Dermis blood vessel endothelial cell (primary cell): ENCODE measurements at regions not wholly inside any gene's neighbourhood (a gene's known extent, or its start where the extent isn't known, plus 50 kb on each side); places are given as distances from the start of the nearest gene placed in this dataset.
"Not testable (repeated sequence)": the region's sequence is repeated elsewhere in the genome, so short reads cannot be mapped to it uniquely, and the experiment has no call there.

Source experiments
- DNase-seq: peaks from one replicate; pipeline ENCODE4 v3.0.0; 2010

DNA sequence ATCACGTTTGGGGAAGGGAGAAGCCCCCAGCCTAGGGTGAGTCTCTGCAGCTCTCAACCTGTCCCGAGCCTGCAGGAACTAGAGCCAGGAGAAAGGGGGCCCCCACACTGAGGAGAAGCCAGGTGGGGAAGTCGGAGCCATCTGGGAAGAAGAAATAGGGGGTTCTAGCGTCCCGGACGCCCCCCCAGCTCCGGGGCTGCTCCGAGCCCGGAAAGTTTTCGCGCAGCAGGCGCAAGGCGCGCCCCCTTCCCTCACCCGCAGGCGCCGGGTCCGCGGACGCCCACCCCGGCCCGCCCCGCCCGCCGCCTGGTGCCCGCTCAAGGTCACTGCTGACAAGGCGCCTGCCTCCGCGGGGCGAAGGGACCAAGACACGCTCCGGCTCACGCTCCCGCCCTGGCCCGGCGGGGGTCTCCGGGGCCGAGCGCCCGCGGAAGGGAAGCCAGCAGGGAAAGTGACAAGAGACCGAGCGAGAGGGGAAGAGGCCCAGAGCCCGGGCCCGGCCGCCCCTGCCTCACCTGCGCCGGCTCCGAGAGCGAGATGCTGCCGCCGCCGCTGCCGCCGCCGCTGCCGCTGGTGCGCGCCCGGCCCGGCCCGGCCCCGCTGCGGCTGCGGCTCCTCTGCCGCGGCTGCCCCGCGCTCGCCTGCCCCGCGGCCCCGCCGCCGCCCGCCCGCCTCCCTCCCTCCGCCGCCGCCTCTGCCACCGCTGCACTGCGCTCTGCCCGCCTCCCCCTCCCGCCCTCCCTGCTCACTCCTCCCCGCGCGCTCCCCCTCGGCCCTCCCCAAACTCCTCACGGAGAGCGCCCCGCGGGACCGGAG, 108.4 kb upstream of the SLC6A11 start:
- no peak for DNase-seq

- no peak for DNase-seq
Measured at GRCh38 chr3:10708216-10708893, 107.7 kb upstream of the SLC6A11 start.

DNA sequence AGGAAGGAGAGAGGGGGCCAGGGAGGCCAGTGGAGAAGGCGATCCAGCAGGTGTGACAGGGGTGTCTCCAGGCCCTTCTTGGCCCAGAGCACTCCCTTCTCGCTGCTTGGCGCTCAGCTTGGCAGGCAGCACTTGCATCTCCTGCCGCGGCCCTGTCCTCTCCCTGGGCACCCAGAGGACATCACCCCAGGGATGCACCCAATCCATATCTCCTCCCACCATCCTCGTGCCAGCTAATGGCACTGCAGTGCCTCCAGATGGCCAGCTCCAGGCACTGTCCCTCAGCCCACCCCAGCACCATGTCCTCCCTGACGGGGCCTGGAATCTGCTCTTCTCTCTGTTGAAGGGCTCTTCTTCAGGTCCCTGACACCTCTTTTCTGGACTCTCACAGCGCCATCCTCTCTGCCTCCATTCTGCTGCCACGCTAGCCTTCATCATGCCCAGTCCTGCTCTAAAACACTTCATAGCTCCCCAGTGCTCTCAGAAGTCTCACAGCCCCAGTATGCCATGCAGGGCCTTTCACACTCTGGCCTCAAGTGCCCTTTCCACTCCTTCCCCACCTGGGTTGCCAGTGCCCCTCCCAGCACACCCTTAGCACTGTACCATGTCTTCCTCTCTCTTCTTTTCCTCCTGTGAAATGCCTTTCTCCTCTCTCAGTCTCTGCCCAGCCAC, 106.8 kb upstream of the SLC6A11 start:
- DNase-seq, result no peak

DNA sequence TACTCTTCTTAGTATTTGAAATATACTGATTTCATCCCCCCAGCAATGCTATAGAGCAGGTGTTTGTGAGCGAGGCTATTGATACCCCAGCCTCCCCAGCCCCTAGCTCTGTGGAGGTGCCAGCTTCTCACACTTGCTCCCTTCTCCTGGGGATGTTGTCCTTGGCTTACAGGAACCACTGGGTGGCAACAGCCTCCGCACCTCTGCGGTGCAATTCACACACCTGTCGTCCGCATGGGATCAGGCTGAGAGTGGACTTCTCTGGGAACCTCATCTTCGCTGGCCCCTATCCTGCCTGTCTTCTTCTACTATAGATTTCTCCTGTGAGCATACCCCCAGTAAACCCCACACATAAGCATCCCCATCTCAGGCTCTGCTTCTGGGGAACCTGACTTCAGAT, 103.9 kb upstream of the SLC6A11 start:
- DNase-seq, result no peak

- no peak for DNase-seq
Measured at GRCh38 chr3:10713656-10714055, 102.4 kb upstream of the SLC6A11 start.

DNA sequence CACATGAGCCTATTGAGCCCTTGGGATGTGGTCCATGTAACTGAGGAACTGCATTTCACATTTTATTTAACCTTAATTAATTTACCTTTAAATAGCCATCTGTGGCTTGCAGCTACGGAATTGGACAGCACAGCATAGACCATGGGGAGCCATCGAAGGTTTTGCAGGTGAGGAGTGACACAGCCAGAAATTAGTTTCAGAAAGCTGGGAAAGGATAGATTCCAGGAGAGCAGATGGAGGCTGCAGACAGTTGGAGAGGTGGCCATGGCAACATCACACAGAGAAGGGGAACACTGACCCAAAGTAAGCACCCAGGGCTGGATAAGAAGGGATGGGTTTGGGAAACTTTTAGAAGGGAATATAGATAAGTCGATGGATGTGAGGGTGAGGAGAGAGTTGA, 100.1 kb upstream of the SLC6A11 start:
- DNase-seq, result no peak

GRCh38 chr3:10716964-10717363, 99.1 kb upstream of the SLC6A11 start:
- DNase-seq, result no peak

GRCh38 chr3:10717756-10718155, 98.3 kb upstream of the SLC6A11 start:
- no peak for DNase-seq

- DNase-seq, result no peak
Measured at GRCh38 chr3:10721101-10721500, 94.9 kb upstream of the SLC6A11 start.

GRCh38 chr3:10722911-10723310, 93.1 kb upstream of the SLC6A11 start:
- no peak for DNase-seq

DNA sequence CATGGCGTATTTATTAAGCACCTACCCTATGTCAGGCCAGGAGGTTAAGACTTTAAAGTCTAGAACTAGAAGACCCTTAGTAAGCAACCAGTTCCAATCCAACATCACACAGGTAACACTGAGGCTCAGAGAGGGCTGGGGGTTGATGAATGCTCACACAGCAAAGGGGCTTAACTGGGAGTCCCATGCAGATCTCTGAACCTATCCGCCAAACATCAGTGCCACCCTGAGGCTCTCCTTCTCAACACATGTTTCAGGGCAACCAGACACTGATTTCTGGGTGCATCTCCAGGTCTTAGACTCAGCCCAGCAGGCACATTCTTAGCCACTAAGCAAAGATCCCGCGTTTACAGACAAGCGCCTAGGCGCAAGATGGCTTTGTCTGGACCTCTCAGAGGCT, 92.0 kb upstream of the SLC6A11 start:
- DNase-seq, result no peak

GRCh38 chr3:10725067-10725466, 91.0 kb upstream of the SLC6A11 start:
- DNase-seq, result no peak

DNA sequence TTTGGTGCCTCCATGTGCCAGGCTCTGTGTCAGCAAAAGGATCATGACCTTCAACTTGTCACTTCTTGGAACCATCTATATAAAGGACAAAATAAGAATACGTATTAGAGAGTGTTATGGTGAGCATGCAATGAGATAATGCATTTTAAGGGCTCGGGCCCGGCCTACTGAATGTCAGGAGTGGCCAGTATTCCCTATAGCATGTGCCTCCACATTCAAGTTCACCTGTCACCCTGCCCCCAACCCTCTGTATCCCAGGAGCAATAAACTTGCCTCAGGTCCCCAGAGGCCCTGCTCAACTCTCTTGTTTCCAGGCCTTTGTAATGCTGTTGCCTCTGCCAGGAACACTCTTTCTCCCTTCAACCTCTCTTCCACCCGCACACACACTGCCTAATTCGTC, 90.2 kb upstream of the SLC6A11 start:
- DNase-seq, result no peak

DNA sequence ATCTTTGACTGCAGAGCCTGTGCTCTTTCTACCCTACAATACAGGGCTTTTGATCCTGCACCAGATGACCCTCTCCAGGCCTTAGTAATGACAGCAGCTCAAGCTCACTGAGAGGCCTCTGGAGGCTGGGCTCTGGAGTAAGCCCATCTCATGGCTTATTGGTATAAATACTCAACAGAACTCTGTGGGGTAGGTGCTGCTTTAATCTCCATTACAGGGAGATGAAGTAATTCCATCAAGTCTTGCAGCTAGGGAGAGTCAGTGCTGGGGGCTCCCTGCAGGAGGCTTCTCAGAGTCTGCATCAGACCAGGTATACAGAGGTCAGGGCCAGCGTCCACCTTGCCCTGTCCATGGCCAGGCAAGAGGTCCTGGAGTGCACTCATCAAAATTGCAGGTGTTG, 89.2 kb upstream of the SLC6A11 start:
- no peak for DNase-seq

- DNase-seq, result no peak
Measured at GRCh38 chr3:10729439-10729838, 86.6 kb upstream of the SLC6A11 start.

- DNase-seq, result no peak
Measured at GRCh38 chr3:10732292-10732691, 83.7 kb upstream of the SLC6A11 start.

GRCh38 chr3:10733297-10733696, 82.7 kb upstream of the SLC6A11 start:
- no peak for DNase-seq

- not testable (repeated sequence) for DNase-seq
Measured at GRCh38 chr3:10736444-10736843, 79.6 kb upstream of the SLC6A11 start.

GRCh38 chr3:10737785-10738184, 78.2 kb upstream of the SLC6A11 start:
- no peak for DNase-seq

DNA sequence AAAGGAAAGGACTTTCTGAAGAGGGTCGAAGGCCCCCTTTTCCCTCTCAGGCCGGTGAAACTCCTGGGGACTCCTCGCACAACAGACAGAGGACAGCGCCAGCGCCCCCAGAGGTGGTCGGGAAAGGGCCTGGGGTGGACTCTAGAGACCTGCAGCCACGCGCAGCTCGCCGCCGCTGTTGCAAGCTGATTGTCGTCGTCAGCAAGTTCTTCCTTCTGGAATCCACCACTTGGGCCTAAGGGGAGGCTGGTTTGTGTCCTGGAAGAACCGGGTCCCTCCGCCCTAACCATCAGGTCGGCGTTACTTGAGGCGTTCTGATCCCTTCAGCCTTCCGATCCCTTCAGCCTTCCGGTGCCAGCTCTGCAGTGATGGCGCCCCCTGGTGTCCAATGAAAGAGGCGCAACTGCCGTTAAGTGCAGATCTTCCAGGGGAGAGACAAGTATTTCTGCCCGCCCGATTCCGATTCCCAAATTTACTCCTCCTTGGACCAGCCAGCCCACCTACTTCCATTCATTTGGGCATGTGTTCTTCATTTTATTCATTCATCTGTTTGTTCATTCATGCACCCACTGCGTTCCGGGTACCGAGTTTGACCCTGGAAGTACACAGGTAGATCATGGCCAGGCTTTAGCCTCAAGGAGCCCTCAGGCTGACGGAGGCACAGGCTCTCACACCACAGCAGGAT, 77.2 kb upstream of the SLC6A11 start:
- DNase-seq, result peak; percentile 81

DNA sequence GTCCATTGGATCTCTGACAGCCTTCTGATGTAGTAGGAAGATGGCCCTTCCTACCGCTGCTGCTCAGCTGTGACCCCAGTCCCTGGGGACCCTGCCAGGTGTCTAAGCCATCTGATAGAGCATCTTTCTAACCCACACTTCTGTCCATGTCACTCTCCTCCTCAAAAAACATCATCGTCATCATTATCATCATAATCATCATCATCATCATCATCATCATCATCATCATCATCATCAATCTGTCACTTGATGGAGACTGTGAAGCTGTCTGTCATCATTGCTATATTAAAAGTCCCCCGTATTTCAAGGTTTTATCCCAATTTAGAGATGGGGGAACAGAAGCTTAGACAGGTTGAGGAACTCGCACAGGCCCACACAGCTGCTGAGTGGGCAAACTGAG, 75.1 kb upstream of the SLC6A11 start:
- no peak for DNase-seq

DNA sequence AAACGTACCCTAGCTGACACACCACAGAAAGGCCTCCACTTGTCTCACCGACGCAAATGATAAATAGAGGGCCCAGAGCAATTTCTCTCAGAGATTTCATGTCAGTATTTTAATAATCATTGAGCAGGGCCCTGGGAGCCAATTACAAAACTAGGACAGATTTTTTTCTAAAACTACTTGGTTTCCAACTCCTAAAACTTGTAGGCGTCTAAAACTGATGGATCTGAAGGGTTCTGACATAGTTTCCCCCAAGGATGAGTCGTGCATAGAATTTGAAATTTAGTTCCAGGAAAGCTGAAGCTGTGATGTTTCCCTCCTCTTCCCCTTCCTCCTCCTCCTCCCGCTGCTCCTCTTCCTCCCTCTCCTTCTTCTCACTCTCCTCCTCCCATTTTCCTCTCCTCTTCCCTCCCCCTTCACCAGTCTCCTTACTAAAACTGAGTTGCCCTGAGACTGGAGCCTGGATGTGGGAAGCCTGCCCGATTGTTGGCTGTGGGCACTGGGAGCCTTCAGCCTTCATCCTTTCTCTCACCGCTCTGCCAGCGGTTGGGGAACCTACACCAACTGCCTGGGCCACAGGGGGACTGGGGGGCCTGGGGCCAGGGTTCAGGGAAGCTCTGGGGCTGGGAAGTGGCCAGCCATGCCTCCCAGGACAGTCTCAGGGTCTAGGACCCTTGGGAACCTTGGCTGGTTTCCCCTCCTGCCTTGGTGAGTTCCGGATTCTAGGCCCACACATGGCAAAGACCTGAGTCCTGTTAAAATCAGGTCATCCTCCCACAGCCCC, 73.9 kb upstream of the SLC6A11 start:
- no peak for DNase-seq
